K562 (cell line): ENCODE measurements at regions not wholly inside any gene's neighbourhood (a gene's known extent, or its start where the extent isn't known, plus 50 kb on each side); places are given as distances from the start of the nearest gene placed in this dataset.

Experiments used
- ATAC-seq: fragments of 200-7000 bp; cut with Tn5 transposase; 3 replicates; pipeline ENCODE4 v1.9.1; 2020; ENCODE audit warnings: moderate library complexity
- BruUV-seq: library from RNA; stranded (reverse); fragments of 400-500 nt; replicated peaks from 2 replicates; lab custom pipeline; 2021; lab: Mats Ljungman, UMichigan
- CTCF ChIA-PET: fragments of 300-600 bp; formaldehyde crosslinking; extraction: SDS; loops from one replicate; lab custom pipeline; 2021; ENCODE audit warnings: low intra/inter-chr PET ratio; lab: Yijun Ruan, JAX
- POLR2A ChIA-PET: fragments of 300-600, 350-650 bp; sonication (Branson Sonifier 250); formaldehyde crosslinking; extraction: SDS; loops from one replicate; lab custom pipeline; 2021; ENCODE audit warnings: antibody characterized with exemption, inconsistent platforms; lab: Yijun Ruan, JAX
- DNase-seq, 4 experiments: peaks; one replicate each; pipeline versions ENCODE4 v3.0.0 to v3.0.0-alpha.2; 2011 to 2018; ENCODE audit warnings: low spot score in 3 of 4, mixed read lengths in 3 of 4; ENCODE audit errors: extremely low read depth in 1 of 4
- FAIRE-seq: peaks from 2 replicates; lab custom pipeline; 2011; peaks lifted over from hg19 to GRCh38; lab: Jason Lieb, UNC
- H2AFZ ChIP-seq: 2 replicates; pipeline ENCODE4 v1.6.0; 2011; ENCODE audit warnings: low read depth, low read length, control low read depth, inconsistent platforms
- H3K27ac ChIP-seq: fragments of 200-600 bp; 3 replicates; pipeline ENCODE4 v1.8.0; 2011; ENCODE audit warnings: low read depth, mild to moderate bottlenecking, control low read depth, inconsistent platforms, low read length, moderate library complexity, mixed read lengths; ENCODE audit errors: extremely low read depth
- H3K27me3 ChIP-seq, 2 experiments: fragments of 300-600 bp in 1 of 2; 2 replicates in 1 of 2; 3 replicates in 1 of 2; pipeline versions ENCODE4 v1.6.0 to v1.8.0; 2011; ENCODE audit warnings: inconsistent platforms in 2 of 2, low read length in 2 of 2, mild to moderate bottlenecking in 1 of 2, mixed read lengths in 1 of 2, moderate library complexity in 1 of 2; ENCODE audit not compliant: control insufficient read depth in 2 of 2, insufficient read depth in 2 of 2
- H3K36me3 ChIP-seq: fragments of 300-600 bp; 3 replicates; pipeline ENCODE4 v1.8.0; 2011; ENCODE audit warnings: mild to moderate bottlenecking, low read length, inconsistent platforms; ENCODE audit not compliant: control insufficient read depth, insufficient read depth
- H3K4me1 ChIP-seq, 2 experiments: fragments of 200-600 bp in 1 of 2; replicated peaks in 1 of 2; 2 replicates in 1 of 2; 3 replicates in 1 of 2; pipeline versions ENCODE4 v1.5.1 to v1.8.0; 2011; ENCODE audit warnings: inconsistent platforms in 2 of 2, low read length in 2 of 2, mild to moderate bottlenecking in 1 of 2, mixed read lengths in 1 of 2, moderate library complexity in 1 of 2; ENCODE audit not compliant: control insufficient read depth in 2 of 2, insufficient read depth in 2 of 2
- H3K4me2 ChIP-seq: 2 replicates; pipeline ENCODE4 v1.6.1; 2011; ENCODE audit warnings: low read length, control low read depth, inconsistent platforms, mixed read lengths; ENCODE audit not compliant: insufficient read depth
- H3K4me3 ChIP-seq: fragments of 200-600 bp; sonication (generic), shearing (Covaris generic); 2 replicates; pipeline ENCODE4 v1.5.1; 2016; ENCODE audit warnings: control low read depth, inconsistent platforms
- H3K79me2 ChIP-seq: fragments of 200-600 bp; 3 replicates; pipeline ENCODE4 v1.8.0; 2011; ENCODE audit warnings: low read length, inconsistent platforms; ENCODE audit not compliant: control insufficient read depth, insufficient read depth
- H3K9ac ChIP-seq, 2 experiments: 2 replicates each; pipeline versions ENCODE4 v1.6.0 to v1.6.1; 2011; ENCODE audit warnings: low read depth in 2 of 2, low read length in 2 of 2, control low read depth in 1 of 2, inconsistent platforms in 1 of 2, mild to moderate bottlenecking in 1 of 2, mixed read lengths in 1 of 2; ENCODE audit not compliant: insufficient read depth in 1 of 2
- H3K9me1 ChIP-seq: one replicate; pipeline ENCODE4 v1.6.0; 2011; ENCODE audit warnings: inconsistent platforms, mild to moderate bottlenecking, low read length, moderate library complexity; ENCODE audit not compliant: control insufficient read depth, insufficient read depth
- H3K9me3 ChIP-seq: replicated peaks from 2 replicates; pipeline ENCODE4 v1.5.1; 2011; ENCODE audit warnings: low read depth, low read length, inconsistent platforms; ENCODE audit not compliant: control insufficient read depth, insufficient read depth
- H4K20me1 ChIP-seq: replicated peaks from 2 replicates; pipeline ENCODE4 v1.6.1; 2011; ENCODE audit warnings: low read length, inconsistent platforms, mixed read lengths; ENCODE audit not compliant: control insufficient read depth, insufficient read depth
- ARNT ChIP-seq, 2 experiments: fragments of 450-650 bp; IDR thresholded peaks; 2 replicates each; pipeline ENCODE4 v1.6.1; 2016; ENCODE audit warnings: mild to moderate bottlenecking in 1 of 2
- DDX20 ChIP-seq: fragments of 450-650 bp; IDR thresholded peaks from 2 replicates; pipeline ENCODE4 v1.6.1; 2016; ENCODE audit warnings: missing genetic modification characterization, low read depth, mild to moderate bottlenecking, missing compliant biosample characterization, moderate library complexity
- ELF1 ChIP-seq: fragments of 200-800 bp; sonication (Bioruptor generic); IDR thresholded peaks from 2 replicates; pipeline ENCODE4 v1.6.1; 2016; ENCODE audit warnings: missing genetic modification characterization, missing compliant biosample characterization
- MIER1 ChIP-seq: fragments of 450-650 bp; IDR thresholded peaks from 2 replicates; pipeline ENCODE4 v1.6.1; 2016; ENCODE audit warnings: antibody characterized with exemption, mild to moderate bottlenecking, low read depth
- NFE2 ChIP-seq: IDR thresholded peaks from 2 replicates; pipeline ENCODE4 v1.6.1; 2014; ENCODE audit warnings: antibody characterized with exemption, low read depth
- NFE2L1 ChIP-seq: fragments of 450-650 bp; IDR thresholded peaks from 2 replicates; pipeline ENCODE4 v1.6.1; 2016; ENCODE audit warnings: missing genetic modification characterization, low read depth, mild to moderate bottlenecking, missing compliant biosample characterization, moderate library complexity, borderline replicate concordance
- POLR2AphosphoS2 ChIP-seq: IDR thresholded peaks from 2 replicates; pipeline ENCODE4 v1.6.1; 2012; ENCODE audit warnings: low read length, improper control_type of control experiment
- PRMT5 ChIP-seq: sonication (generic); formaldehyde crosslinking; IDR thresholded peaks from 2 replicates; pipeline ENCODE4 v1.5.0; 2020; ENCODE audit warnings: missing genetic modification reagents
- SRSF3 ChIP-seq: fragments of 200-400 bp; formaldehyde crosslinking; IDR thresholded peaks from 2 replicates; pipeline ENCODE4 v1.6.1; 2016; ENCODE audit warnings: mild to moderate bottlenecking, low read length, moderate library complexity; ENCODE audit not compliant: insufficient read depth
- STAT5B ChIP-seq: fragments of 250-450 bp; sonication (Bioruptor Pico); IDR thresholded peaks from 2 replicates; pipeline ENCODE4 v1.8.0; 2021; ENCODE audit warnings: mild to moderate bottlenecking, inconsistent platforms
- XRCC4 ChIP-seq: IDR thresholded peaks from one replicate; pipeline ENCODE4 v1.6.1; 2011; ENCODE audit not compliant: insufficient read depth, insufficient read length; ENCODE audit errors: extremely low read depth
- ZNF318 ChIP-seq, 2 experiments: fragments of 450-650 bp; IDR thresholded peaks; 2 replicates each; pipeline ENCODE4 v1.6.1; 2016; ENCODE audit warnings: mild to moderate bottlenecking in 2 of 2, borderline replicate concordance in 1 of 2, low read depth in 1 of 2, moderate library complexity in 1 of 2
- ZNF57 ChIP-seq: fragments of 450-650 bp; formaldehyde crosslinking; IDR thresholded peaks from 2 replicates; pipeline ENCODE4 v1.4.0; 2020; ENCODE audit warnings: mild to moderate bottlenecking, moderate library complexity
- ZNF717 ChIP-seq: fragments of 250-450 bp; sonication (Bioruptor Pico); IDR thresholded peaks from 2 replicates; pipeline ENCODE4 v1.5.0; 2021
- WGBS: fragments of 100-300 bp; shearing (Covaris generic); methylation state at CpG from one replicate; pipeline ENCODE4 v1.1.6; 2016; ENCODE audit warnings: low coverage, mixed read lengths; ENCODE audit not compliant: insufficient coverage; ENCODE audit errors: missing lambda C conversion rate; 5-methylcytosine and 5-hydroxymethylcytosine counted together
- in situ Hi-C: fragments of 300-500 bp; cut with MboI; formaldehyde crosslinking; loops from 4 replicates; pipeline ENCODE4 v1.15.0; 2018; ENCODE audit warnings: inconsistent platforms, mixed read lengths
- intact Hi-C: fragments of 100-400 bp; cut with micrococcal nuclease; formaldehyde crosslinking; loops from 2 replicates; pipeline ENCODE4 v1.14.2; 2022

- BruUV-seq = no TSS peak
- Histone ChIP-seq H3K36me3 (no peaks in the 10 kb centered on the region), H3K79me2 (no peaks in the 10 kb centered on the region), H3K9ac (no peak overlapping the region), H3K4me1 (no peaks in the 10 kb centered on the region; a peak in 2 of 5 replicates), H3K27ac (no peak overlapping the region), H4K20me1 (no peaks in the 10 kb centered on the region), H2AFZ (no peak overlapping the region), H3K9me3 (no peaks in the 10 kb centered on the region), H3K9me1 (no peaks in the 10 kb centered on the region), H3K27me3 (no peaks in the 10 kb centered on the region), H3K4me3 (no peak overlapping the region), H3K4me2 (no peak overlapping the region)
- ChIA-PET CTCF (no interaction called here), POLR2A (no interaction called here)
- DNase-seq (no peak), FAIRE-seq (no peak), ATAC-seq (no peak)
- intact Hi-C loops (no loop called here), in situ Hi-C loops (no loop called here)
- WGBS = 15% methylated on average over 9 of the region's 11 CpGs
- TF ChIP-seq DDX20 = no peak
- TF ChIP-seq ARNT (IDR thresholded peaks at IDR 0.05) = no peak
- TF ChIP-seq ZNF318 (IDR thresholded peaks at IDR 0.05; ENCODE audit: borderline replicate concordance in 1 of 2, low read depth in 1 of 2) = no peak
- TF ChIP-seq ZNF717 (CRISPR knock-in tag) = no peak
- TF ChIP-seq ZNF57 (CRISPR knock-in tag) = no peak
- no peak for TF ChIP-seq XRCC4
- no peak for TF ChIP-seq STAT5B (CRISPR knock-in tag)
- no peak for TF ChIP-seq NFE2L1 (tag)
- TF ChIP-seq NFE2 = no peak
- no peak for TF ChIP-seq POLR2AphosphoS2
- TF ChIP-seq PRMT5 (CRISPR knock-in tag) = no peak
- TF ChIP-seq SRSF3 = no peak
- TF ChIP-seq ELF1 (tag) = no peak
- TF ChIP-seq MIER1 = no peak
Measured at GRCh38 chr18:45562567-45563479, 52.5 kb upstream of the SLC14A2 start.
